ENCODE measurements at regions not wholly inside any gene's neighbourhood (a gene's known extent, or its start where the extent isn't known, plus 50 kb on each side); places are given as distances from the start of the nearest gene placed in this dataset.

DNA sequence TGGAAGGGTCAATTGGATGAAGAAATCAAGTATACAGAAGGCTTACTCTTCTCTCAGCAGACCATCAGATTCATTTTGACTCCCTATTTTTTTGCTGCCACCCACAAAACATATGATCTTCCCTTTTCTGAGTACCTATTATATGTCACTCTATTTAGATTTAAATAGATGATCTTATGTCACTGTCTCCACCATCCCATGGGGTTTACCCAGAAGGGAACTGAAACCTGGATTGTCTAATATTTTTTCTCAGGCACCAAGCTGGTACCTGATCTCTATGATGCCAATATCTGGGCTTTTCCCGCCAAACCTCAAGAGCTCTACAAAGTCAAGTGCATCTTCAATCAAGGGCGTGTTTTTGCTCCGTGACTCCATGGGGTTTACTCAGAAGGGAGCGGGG, 118.7 kb downstream of the GAS1 start:
- TF ChIP-seq CTCF (IDR thresholded peaks at IDR 0.05; ENCODE audit: low read depth, low read length, poor library complexity, severe bottlenecking) (no peak), EZH2phosphoT487 (IDR thresholded peaks at IDR 0.05; ENCODE audit: borderline replicate concordance, low read length) (no peak)

Measured in DOHH2 (cell line).